GM12875 (cell line): ENCODE measurements at regions not wholly inside any gene's neighbourhood (a gene's known extent, or its start where the extent isn't known, plus 50 kb on each side); places are given as distances from the start of the nearest gene placed in this dataset.

Source experiments
- H3K4me3 ChIP-seq: one replicate; pipeline ENCODE4 v1.5.1; 2011; ENCODE audit warnings: low read depth, low read length, control low read depth
- TF ChIP-seq, protein P1 (sequence below): IDR thresholded peaks from 2 replicates; pipeline ENCODE4 v1.5.1; 2011; ENCODE audit warnings: low read depth, mild to moderate bottlenecking, control low read depth, inconsistent platforms, low read length, moderate library complexity, borderline replicate concordance; ENCODE audit not compliant: insufficient read depth

DNA sequence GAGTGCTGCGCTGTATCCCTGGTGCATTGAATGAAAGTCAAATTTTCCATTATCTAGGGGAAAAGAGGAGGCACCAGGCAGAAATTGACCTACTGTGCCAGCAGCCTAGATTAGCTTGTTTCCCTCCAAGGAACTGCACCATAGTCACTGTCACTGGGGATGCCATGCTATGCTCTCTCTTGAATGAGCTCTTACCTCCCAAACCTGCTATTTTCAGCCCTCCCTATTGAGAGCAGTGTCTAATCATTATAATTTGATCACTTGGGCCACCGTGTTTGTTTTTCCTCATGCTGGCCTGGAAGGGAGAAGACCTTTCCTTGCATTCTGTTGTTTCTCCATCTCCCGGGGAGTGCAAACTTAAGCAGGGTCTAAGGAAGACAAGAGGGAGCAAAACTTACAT lies 492.9 kb downstream of the SIPA1L2 start:
- TF ChIP-seq, protein P1, sequence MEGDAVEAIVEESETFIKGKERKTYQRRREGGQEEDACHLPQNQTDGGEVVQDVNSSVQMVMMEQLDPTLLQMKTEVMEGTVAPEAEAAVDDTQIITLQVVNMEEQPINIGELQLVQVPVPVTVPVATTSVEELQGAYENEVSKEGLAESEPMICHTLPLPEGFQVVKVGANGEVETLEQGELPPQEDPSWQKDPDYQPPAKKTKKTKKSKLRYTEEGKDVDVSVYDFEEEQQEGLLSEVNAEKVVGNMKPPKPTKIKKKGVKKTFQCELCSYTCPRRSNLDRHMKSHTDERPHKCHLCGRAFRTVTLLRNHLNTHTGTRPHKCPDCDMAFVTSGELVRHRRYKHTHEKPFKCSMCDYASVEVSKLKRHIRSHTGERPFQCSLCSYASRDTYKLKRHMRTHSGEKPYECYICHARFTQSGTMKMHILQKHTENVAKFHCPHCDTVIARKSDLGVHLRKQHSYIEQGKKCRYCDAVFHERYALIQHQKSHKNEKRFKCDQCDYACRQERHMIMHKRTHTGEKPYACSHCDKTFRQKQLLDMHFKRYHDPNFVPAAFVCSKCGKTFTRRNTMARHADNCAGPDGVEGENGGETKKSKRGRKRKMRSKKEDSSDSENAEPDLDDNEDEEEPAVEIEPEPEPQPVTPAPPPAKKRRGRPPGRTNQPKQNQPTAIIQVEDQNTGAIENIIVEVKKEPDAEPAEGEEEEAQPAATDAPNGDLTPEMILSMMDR, result no peak
- no peak overlapping the region for H3K4me3 ChIP-seq

DNA sequence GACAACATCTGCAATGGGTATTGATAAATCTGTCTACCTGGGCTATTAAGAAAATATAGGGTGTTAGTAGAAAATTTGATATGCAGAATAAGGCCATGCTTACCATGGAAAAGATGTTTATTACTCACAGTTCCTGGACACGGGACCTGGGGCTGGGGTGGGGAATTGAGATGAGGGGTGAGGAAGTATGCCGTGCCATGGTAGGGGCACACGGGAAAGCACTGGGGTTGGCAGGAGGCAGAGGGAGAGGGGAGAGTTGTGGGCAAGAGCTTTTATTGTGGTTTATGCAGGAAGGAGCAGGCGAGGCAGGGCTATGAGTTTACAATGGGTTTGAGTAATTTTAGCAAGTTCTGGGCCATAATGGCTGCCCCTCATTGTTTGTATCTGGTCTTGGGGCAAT lies 493.8 kb downstream of the SIPA1L2 start:
- no peak overlapping the region for H3K4me3 ChIP-seq
- TF ChIP-seq, protein P1, result no peak

DNA sequence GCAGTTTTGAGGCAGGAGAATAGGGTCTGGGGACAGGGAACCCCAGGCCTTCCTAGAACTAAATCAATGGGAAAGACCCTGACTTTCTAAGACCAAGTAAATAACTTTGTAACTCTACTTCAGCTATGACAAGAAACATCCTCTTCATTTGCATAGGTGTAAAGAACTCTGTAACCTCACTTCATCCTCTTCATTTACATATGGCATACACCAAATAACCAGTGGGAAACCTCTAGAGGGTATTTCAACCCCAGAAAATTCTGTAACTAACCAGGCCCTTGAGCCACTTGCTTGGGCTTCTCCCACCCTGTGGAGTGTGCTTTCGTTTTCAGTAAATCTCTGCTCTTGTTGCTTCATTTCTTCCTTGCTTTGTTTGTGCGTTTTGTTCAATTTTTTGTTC lies 495.6 kb downstream of the SIPA1L2 start:
- TF ChIP-seq, protein P1, result no peak
- H3K4me3 ChIP-seq, result no peak overlapping the region

DNA sequence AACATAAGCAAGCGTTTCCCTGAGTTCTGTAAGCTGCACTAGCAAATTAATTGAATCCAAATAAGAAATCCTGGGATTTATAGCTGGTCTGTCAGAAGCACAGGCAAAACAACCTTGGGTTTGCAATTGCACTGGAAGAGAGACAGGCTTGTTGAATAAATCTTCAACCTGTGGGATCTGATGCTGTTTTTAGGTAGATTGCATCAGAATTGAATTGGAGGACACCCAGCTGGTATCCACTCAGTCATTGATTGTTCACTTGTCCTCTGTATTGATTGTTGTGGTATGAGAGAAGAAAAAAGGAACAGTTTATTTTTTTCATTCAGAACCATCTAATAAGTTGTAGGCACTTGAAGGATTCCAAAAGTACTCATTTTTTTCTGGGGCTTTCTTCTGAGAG lies 497.4 kb downstream of the SIPA1L2 start:
- H3K4me3 ChIP-seq, result no peak overlapping the region
- TF ChIP-seq, protein P1, result no peak

DNA sequence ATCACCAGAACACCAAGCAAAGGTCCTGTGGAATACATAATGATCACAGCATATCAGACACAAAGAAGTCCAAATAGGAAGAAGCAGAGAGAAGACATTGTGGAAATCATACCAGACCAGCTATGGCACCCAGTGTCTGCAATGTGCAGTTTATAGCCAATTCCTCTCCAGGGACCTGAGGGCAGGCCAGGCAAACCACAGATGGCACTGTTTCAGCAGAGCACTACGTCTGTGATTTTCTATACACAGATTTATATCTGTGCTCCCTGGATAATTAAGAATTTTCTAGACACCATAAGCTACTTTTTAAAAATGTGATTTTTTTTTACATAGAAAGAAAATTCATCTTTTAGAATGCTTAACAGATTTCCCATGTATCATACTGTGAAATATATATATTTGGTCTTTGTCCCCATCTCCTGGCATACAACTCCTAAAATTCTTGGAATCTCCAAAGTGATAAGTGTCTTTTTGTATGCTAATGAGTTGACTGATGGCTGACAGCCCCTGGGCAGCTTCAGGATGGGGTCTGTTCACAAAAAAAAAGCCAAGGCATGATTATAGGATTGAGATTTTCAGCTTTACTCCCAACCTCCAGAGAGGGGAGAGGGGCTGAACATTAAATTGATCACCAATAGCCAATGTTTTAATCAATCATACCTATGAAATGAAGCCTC lies 498.1 kb downstream of the SIPA1L2 start:
- H3K4me3 ChIP-seq, result no peak overlapping the region

DNA sequence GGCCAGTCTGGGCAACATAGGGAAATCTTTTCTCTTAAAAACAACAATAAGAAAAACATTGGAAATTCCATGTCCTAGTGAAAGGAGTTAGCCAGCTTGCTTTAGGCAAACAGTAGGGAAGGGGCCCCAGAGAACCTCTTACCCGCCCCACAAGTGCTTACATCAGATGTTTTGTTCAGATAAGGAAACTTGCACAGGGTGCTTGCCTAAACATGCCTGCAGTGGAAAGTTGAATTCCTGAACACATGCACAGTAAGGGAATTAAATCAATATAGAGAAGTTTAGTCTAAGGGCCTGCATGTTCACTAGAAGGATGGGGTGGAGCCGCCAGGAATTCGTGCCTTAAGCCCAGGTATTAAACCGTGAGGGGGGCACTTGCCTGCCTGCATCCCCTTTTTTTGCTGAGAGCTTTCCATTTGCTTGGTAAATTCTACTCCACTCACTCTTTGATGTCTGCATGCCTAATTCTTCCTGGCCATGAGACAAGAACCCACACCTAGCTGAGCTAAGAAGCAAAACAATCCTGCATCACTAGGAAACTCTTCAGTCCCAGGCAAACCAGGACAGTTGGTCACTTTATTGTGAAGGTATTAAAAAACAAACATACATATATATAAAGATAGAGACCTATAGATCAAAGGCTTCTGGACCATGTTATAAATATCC lies 499.0 kb downstream of the SIPA1L2 start:
- TF ChIP-seq, protein P1, result no peak
- H3K4me3 ChIP-seq, result no peak overlapping the region

More for the DNA sequence above, 498.1 kb downstream of the SIPA1L2 start:
- TF ChIP-seq, protein P1, result no peak

DNA sequence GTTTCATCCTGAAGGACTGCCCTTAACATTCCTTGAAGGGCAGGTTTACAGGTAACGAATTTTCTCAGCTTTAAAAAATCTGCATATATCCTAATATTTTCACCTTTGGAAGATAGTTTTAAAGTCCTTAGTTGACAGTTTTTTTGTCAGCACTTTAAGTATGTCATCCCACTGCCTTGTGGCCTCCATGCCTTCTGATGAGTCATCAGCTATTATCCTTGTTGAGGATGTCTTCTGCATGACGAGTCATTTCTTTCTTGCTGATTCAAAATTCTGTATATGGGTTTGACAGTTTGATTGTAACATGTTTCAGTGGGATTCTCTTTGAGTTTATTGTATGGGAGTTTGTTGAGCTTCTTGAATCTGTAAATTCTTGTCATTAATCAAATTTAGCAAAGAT lies 500.6 kb downstream of the DISC1 start:
- no peak overlapping the region for H3K4me3 ChIP-seq
- TF ChIP-seq, protein P1, result no peak
